Adipocyte (in vitro differentiated cells): ENCODE measurements at regions not wholly inside any gene's neighbourhood (a gene's known extent, or its start where the extent isn't known, plus 50 kb on each side); places are given as distances from the start of the nearest gene placed in this dataset.
"Not testable (repeated sequence)": the region's sequence is repeated elsewhere in the genome, so short reads cannot be mapped to it uniquely, and the experiment has no call there.

Source experiments
- DNase-seq: peaks from one replicate; pipeline ENCODE4 v3.0.0-alpha.2; 2015; ENCODE audit warnings: low read depth
- H3K27me3 ChIP-seq: replicated peaks from 2 replicates; pipeline ENCODE4 v1.7.0; 2013; ENCODE audit warnings: mild to moderate bottlenecking, low read length, moderate library complexity; ENCODE audit not compliant: control insufficient read depth, insufficient read depth
- H3K36me3 ChIP-seq: 2 replicates; pipeline ENCODE4 v1.7.0; 2013; ENCODE audit warnings: low read length, mild to moderate bottlenecking, moderate library complexity; ENCODE audit not compliant: control insufficient read depth, insufficient read depth, severe bottlenecking
- H3K4me1 ChIP-seq: 2 replicates; pipeline ENCODE4 v1.7.0; 2013; ENCODE audit warnings: mild to moderate bottlenecking, low read length, moderate library complexity; ENCODE audit not compliant: control insufficient read depth, insufficient read depth
- H3K4me3 ChIP-seq: 2 replicates; pipeline ENCODE4 v1.7.0; 2013; ENCODE audit warnings: mild to moderate bottlenecking, low read length, moderate library complexity
- H3K9ac ChIP-seq: 2 replicates; pipeline ENCODE4 v1.7.0; 2013; ENCODE audit warnings: mild to moderate bottlenecking, low read length, moderate library complexity
- H3K9me3 ChIP-seq: 2 replicates; pipeline ENCODE4 v1.7.0; 2013; ENCODE audit warnings: mild to moderate bottlenecking, low read length, moderate library complexity; ENCODE audit not compliant: control insufficient read depth

GRCh38 chr7:110484356-110484755 is 606.6 kb upstream of the LRRN3 start:
- no peak for DNase-seq
- H3K27me3 ChIP-seq: no peaks in the 10 kb centered on the region
- H3K9me3 ChIP-seq: peaks cover 4% of the 10 kb centered on the region
- H3K36me3 ChIP-seq: no peaks in the 10 kb centered on the region
- H3K4me3 ChIP-seq: no peak overlapping the region
- H3K4me1 ChIP-seq: no peaks in the 10 kb centered on the region
- no peak overlapping the region for H3K9ac ChIP-seq

GRCh38 chr7:110486549-110486948 is 604.4 kb upstream of the LRRN3 start:
- Histone ChIP-seq H3K4me1 (no peaks in the 10 kb centered on the region), H3K36me3 (no peaks in the 10 kb centered on the region), H3K4me3 (no peak overlapping the region), H3K9me3 (peaks cover 3% of the 10 kb centered on the region), H3K9ac (no peak overlapping the region), H3K27me3 (no peaks in the 10 kb centered on the region)
- DNase-seq: no peak

- Histone ChIP-seq H3K27me3 (no peaks in the 10 kb centered on the region), H3K9me3 (no peaks in the 10 kb centered on the region), H3K9ac (no peak overlapping the region), H3K4me1 (no peaks in the 10 kb centered on the region), H3K4me3 (no peak overlapping the region), H3K36me3 (no peaks in the 10 kb centered on the region)
- DNase-seq: peak; percentile 9
These were observed 588.0 kb upstream of the LRRN3 start for GRCh38 chr7:110502888-110503465.

GRCh38 chr7:110507369-110507768 is 583.6 kb upstream of the LRRN3 start:
- Histone ChIP-seq H3K27me3 (no peaks in the 10 kb centered on the region), H3K36me3 (no peaks in the 10 kb centered on the region), H3K9me3 (no peaks in the 10 kb centered on the region), H3K4me1 (no peaks in the 10 kb centered on the region), H3K9ac (no peak overlapping the region), H3K4me3 (no peak overlapping the region)
- no peak for DNase-seq

- Histone ChIP-seq H3K9me3 (no peaks in the 10 kb centered on the region), H3K27me3 (no peaks in the 10 kb centered on the region), H3K9ac (no peak overlapping the region), H3K4me1 (no peaks in the 10 kb centered on the region), H3K36me3 (no peaks in the 10 kb centered on the region), H3K4me3 (no peak overlapping the region)
- no peak for DNase-seq
These were observed 583.1 kb upstream of the LRRN3 start for GRCh38 chr7:110507832-110508231.

GRCh38 chr7:110514975-110515551 is 575.9 kb upstream of the LRRN3 start:
- H3K9me3 ChIP-seq, H3K4me3 ChIP-seq, H3K27me3 ChIP-seq, DNase-seq, H3K4me1 ChIP-seq, H3K9ac ChIP-seq, H3K36me3 ChIP-seq: not testable (repeated sequence)

GRCh38 chr7:110519851-110520250 is 571.1 kb upstream of the LRRN3 start:
- H3K36me3 ChIP-seq: no peaks in the 10 kb centered on the region
- H3K4me3 ChIP-seq: no peak overlapping the region
- H3K9ac ChIP-seq: no peak overlapping the region
- no peak for DNase-seq
- no peaks in the 10 kb centered on the region for H3K4me1 ChIP-seq
- H3K27me3 ChIP-seq: no peaks in the 10 kb centered on the region
- peaks cover 4% of the 10 kb centered on the region for H3K9me3 ChIP-seq

GRCh38 chr7:110521357-110521911 is 569.5 kb upstream of the LRRN3 start:
- DNase-seq: no peak
- no peak overlapping the region for H3K9ac ChIP-seq

GRCh38 chr7:110522061-110522760 is 568.7 kb upstream of the LRRN3 start:
- no peak for DNase-seq
- Histone ChIP-seq H3K9me3 (peaks cover 4% of the 10 kb centered on the region), H3K36me3 (no peaks in the 10 kb centered on the region), H3K4me3 (no peak overlapping the region), H3K9ac (no peak overlapping the region), H3K4me1 (no peaks in the 10 kb centered on the region), H3K27me3 (no peaks in the 10 kb centered on the region)

More at GRCh38 chr7:110521357-110521911, 569.5 kb upstream of the LRRN3 start:
- Histone ChIP-seq H3K36me3 (no peaks in the 10 kb centered on the region), H3K4me3 (no peak overlapping the region), H3K4me1 (no peaks in the 10 kb centered on the region), H3K9me3 (peaks cover 4% of the 10 kb centered on the region), H3K27me3 (no peaks in the 10 kb centered on the region)

GRCh38 chr7:110522761-110523200 is 568.1 kb upstream of the LRRN3 start:
- peaks cover 7% of the 10 kb centered on the region for H3K9me3 ChIP-seq
- H3K36me3 ChIP-seq: no peaks in the 10 kb centered on the region
- no peaks in the 10 kb centered on the region for H3K27me3 ChIP-seq
- H3K4me3 ChIP-seq: no peak overlapping the region
- no peak for DNase-seq
- no peaks in the 10 kb centered on the region for H3K4me1 ChIP-seq
- no peak overlapping the region for H3K9ac ChIP-seq

GRCh38 chr7:110529175-110529574 is 561.8 kb upstream of the LRRN3 start:
- Histone ChIP-seq H3K27me3 (no peaks in the 10 kb centered on the region), H3K9me3 (peaks cover 3% of the 10 kb centered on the region), H3K9ac (no peak overlapping the region), H3K36me3 (no peaks in the 10 kb centered on the region), H3K4me3 (no peak overlapping the region), H3K4me1 (no peaks in the 10 kb centered on the region)
- no peak for DNase-seq
